HCT116 (cell line): ENCODE measurements at regions not wholly inside any gene's neighbourhood (a gene's known extent, or its start where the extent isn't known, plus 50 kb on each side); places are given as distances from the start of the nearest gene placed in this dataset.
"Not testable (repeated sequence)": the region's sequence is repeated elsewhere in the genome, so short reads cannot be mapped to it uniquely, and the experiment has no call there.

Experiments
- ATAC-seq: fragments of 200-7000 bp; cut with Tn5 transposase; 2 replicates; pipeline ENCODE4 v1.9.1; 2020; ENCODE audit warnings: mild to moderate bottlenecking, moderate library complexity
- BruUV-seq: library from RNA; stranded (reverse); fragments of 400-500 nt; replicated peaks from 2 replicates; lab custom pipeline; 2021; lab: Mats Ljungman, UMichigan
- CTCF ChIA-PET: fragments of 300-600 bp; sonication (Branson Sonifier 250); formaldehyde crosslinking; loops from one replicate; lab custom pipeline; 2021; ENCODE audit warnings: antibody characterized with exemption; lab: Charles Lee
- POLR2A ChIA-PET: fragments of 300-600, 350-600 bp; sonication (Branson Sonifier 250); formaldehyde crosslinking; loops from one replicate; lab custom pipeline; 2021; ENCODE audit warnings: antibody characterized with exemption; lab: Charles Lee
- RAD21 ChIA-PET, 2 experiments: fragments of 300-600 bp; sonication (Branson Sonifier 250); formaldehyde crosslinking; loops; one replicate each; lab custom pipeline; 2023; ENCODE audit warnings: low total read pairs in 2 of 2; ENCODE audit not compliant: uncharacterized antibody in 2 of 2, unreplicated experiment in 2 of 2, low non-redundant PET in 1 of 2; lab: Charles Lee
- DNase-seq: peaks from one replicate; pipeline ENCODE4 v3.0.0-alpha.2; 2010; ENCODE audit warnings: low read depth, low spot score
- H2AFZ ChIP-seq: fragments of 200-600 bp; shearing (Covaris generic), sonication (generic); 2 replicates; pipeline ENCODE4 v1.6.1; 2017; ENCODE audit warnings: low read depth, mixed run types, mixed read lengths, antibody characterized with exemption, low read length; ENCODE audit not compliant: poor library complexity, severe bottlenecking
- H3K27ac ChIP-seq: 2 replicates; pipeline ENCODE4 v1.5.1; 2012; ENCODE audit warnings: low read depth, low read length
- H3K27me3 ChIP-seq: fragments of 200-600 bp; sonication (generic); 2 replicates; pipeline ENCODE4 v1.6.1; 2016; ENCODE audit warnings: mixed run types, low read length, mixed read lengths; ENCODE audit not compliant: insufficient read depth
- H3K36me3 ChIP-seq, 2 experiments: fragments of 200-500 bp in 1 of 2; fragments of 200-600 bp in 1 of 2; sonication (Bioruptor generic) in 1 of 2; sonication (generic) in 1 of 2; 2 replicates each; pipeline versions ENCODE4 v1.5.1 to v1.6.1; 2014 to 2016; ENCODE audit warnings: low read length in 2 of 2, inconsistent platforms in 1 of 2, mixed read lengths in 1 of 2, mixed run types in 1 of 2; ENCODE audit not compliant: insufficient read depth in 2 of 2, control insufficient read depth in 1 of 2
- H3K4me1 ChIP-seq, 2 experiments: fragments of 200-600 bp in 1 of 2; sonication (generic) in 1 of 2; 2 replicates each; pipeline versions ENCODE4 v1.5.1 to v1.6.1; 2012 to 2017; ENCODE audit warnings: low read length in 2 of 2, inconsistent platforms in 1 of 2, mild to moderate bottlenecking in 1 of 2, mixed read lengths in 1 of 2, mixed run types in 1 of 2, moderate library complexity in 1 of 2; ENCODE audit not compliant: insufficient read depth in 2 of 2, control insufficient read depth in 1 of 2
- H3K4me2 ChIP-seq: fragments of 200-600 bp; sonication (generic); 2 replicates; pipeline ENCODE4 v1.6.1; 2017; ENCODE audit warnings: mixed run types, low read length, mixed read lengths
- H3K4me3 ChIP-seq, 2 experiments: fragments of 200-600 bp in 1 of 2; sonication (generic) in 1 of 2; replicated peaks in 1 of 2; 2 replicates each; pipeline ENCODE4 v1.5.1; 2011 to 2016; ENCODE audit warnings: low read length in 2 of 2, control low read depth in 1 of 2, low read depth in 1 of 2, mild to moderate bottlenecking in 1 of 2, mixed read lengths in 1 of 2, mixed run types in 1 of 2
- H3K79me2 ChIP-seq: fragments of 200-600 bp; sonication (generic); 2 replicates; pipeline ENCODE4 v1.6.1; 2017; ENCODE audit warnings: mild to moderate bottlenecking, mixed run types, low read length, moderate library complexity, mixed read lengths; ENCODE audit not compliant: insufficient read depth
- H3K9ac ChIP-seq: fragments of 200-600 bp; sonication (generic); 2 replicates; pipeline ENCODE4 v1.6.1; 2016; ENCODE audit warnings: low read length, mixed read lengths
- H3K9me2 ChIP-seq: fragments of 200-600 bp; sonication (generic), shearing (Covaris generic); 2 replicates; pipeline ENCODE4 v1.6.1; 2017; ENCODE audit warnings: mixed run types, mild to moderate bottlenecking, moderate library complexity; ENCODE audit not compliant: insufficient read depth
- H3K9me3 ChIP-seq, 2 experiments: fragments of 200-500 bp in 1 of 2; fragments of 200-600 bp in 1 of 2; sonication (Bioruptor generic) in 1 of 2; sonication (generic) in 1 of 2; 2 replicates each; pipeline ENCODE4 v1.6.1; 2014 to 2017; ENCODE audit warnings: low read length in 2 of 2, mixed read lengths in 2 of 2, inconsistent platforms in 1 of 2, low read depth in 1 of 2, mild to moderate bottlenecking in 1 of 2, mixed run types in 1 of 2, moderate library complexity in 1 of 2; ENCODE audit not compliant: control insufficient read depth in 1 of 2, insufficient read depth in 1 of 2
- H4K20me1 ChIP-seq: fragments of 200-600 bp; sonication (generic), shearing (Covaris generic); 2 replicates; pipeline ENCODE4 v1.6.1; 2017; ENCODE audit warnings: mixed run types, mild to moderate bottlenecking, moderate library complexity; ENCODE audit not compliant: insufficient read depth
- CBX3 ChIP-seq: IDR thresholded peaks from 2 replicates; pipeline ENCODE4 v1.6.1; 2012; ENCODE audit warnings: low read depth
- CEBPB ChIP-seq: IDR thresholded peaks from 2 replicates; pipeline ENCODE4 v1.6.1; 2012; ENCODE audit warnings: low read depth
- EGR1 ChIP-seq: IDR thresholded peaks from 2 replicates; pipeline ENCODE4 v1.6.1; 2012; ENCODE audit warnings: low read depth
- ELF1 ChIP-seq: IDR thresholded peaks from 2 replicates; pipeline ENCODE4 v1.6.1; 2012; ENCODE audit warnings: low read depth, borderline replicate concordance
- EZH2 ChIP-seq: fragments of 200-600 bp; sonication (generic); IDR thresholded peaks from 2 replicates; pipeline ENCODE4 v1.6.1; 2017; ENCODE audit warnings: antibody characterized with exemption, mixed run types
- EZH2phosphoT487 ChIP-seq: fragments of 200-600 bp; IDR thresholded peaks from 2 replicates; pipeline ENCODE4 v1.6.1; 2018; ENCODE audit warnings: antibody characterized with exemption, borderline replicate concordance
- POLR2A ChIP-seq: IDR thresholded peaks from 2 replicates; pipeline ENCODE4 v1.7.0; 2011; ENCODE audit warnings: borderline replicate concordance; ENCODE audit not compliant: insufficient read depth, insufficient read length; ENCODE audit errors: extremely low read depth
- POLR2AphosphoS5 ChIP-seq: IDR thresholded peaks from 2 replicates; pipeline ENCODE4 v1.6.1; 2011; ENCODE audit warnings: mild to moderate bottlenecking, low read depth, low read length, moderate library complexity
- RAD21 ChIP-seq: IDR thresholded peaks from 2 replicates; pipeline ENCODE4 v1.6.1; 2012; ENCODE audit warnings: low read depth, mild to moderate bottlenecking
- SP1 ChIP-seq: IDR thresholded peaks from 2 replicates; pipeline ENCODE4 v1.6.1; 2012; ENCODE audit warnings: low read depth
- TCF7L2 ChIP-seq: IDR thresholded peaks from 2 replicates; pipeline ENCODE4 v1.7.0; 2011; ENCODE audit warnings: borderline replicate concordance, inconsistent platforms; ENCODE audit not compliant: insufficient read depth, insufficient read length; ENCODE audit errors: extremely low read depth
- ZFX ChIP-seq: fragments of 450-650 bp; IDR thresholded peaks from 2 replicates; pipeline ENCODE4 v1.6.1; 2017
- ZNF274 ChIP-seq: fragments of 200-500 bp; sonication (Bioruptor generic); IDR thresholded peaks from 2 replicates; pipeline ENCODE4 v1.6.1; 2014; ENCODE audit warnings: mild to moderate bottlenecking, low read depth, low read length, inconsistent platforms
- intact Hi-C: fragments of 100-400 bp; cut with micrococcal nuclease; formaldehyde crosslinking; loops from 2 replicates; pipeline ENCODE4 v1.10.0; 2022
- TF ChIP-seq, protein P1 (sequence below): IDR thresholded peaks from 2 replicates; pipeline ENCODE4 v1.6.1; 2011; ENCODE audit warnings: mild to moderate bottlenecking, low read length, moderate library complexity; ENCODE audit not compliant: insufficient replicate concordance; ENCODE audit errors: extremely low read depth
- TF ChIP-seq, protein P2 (sequence below): IDR thresholded peaks from 2 replicates; pipeline ENCODE4 v1.6.1; 2012

DNA sequence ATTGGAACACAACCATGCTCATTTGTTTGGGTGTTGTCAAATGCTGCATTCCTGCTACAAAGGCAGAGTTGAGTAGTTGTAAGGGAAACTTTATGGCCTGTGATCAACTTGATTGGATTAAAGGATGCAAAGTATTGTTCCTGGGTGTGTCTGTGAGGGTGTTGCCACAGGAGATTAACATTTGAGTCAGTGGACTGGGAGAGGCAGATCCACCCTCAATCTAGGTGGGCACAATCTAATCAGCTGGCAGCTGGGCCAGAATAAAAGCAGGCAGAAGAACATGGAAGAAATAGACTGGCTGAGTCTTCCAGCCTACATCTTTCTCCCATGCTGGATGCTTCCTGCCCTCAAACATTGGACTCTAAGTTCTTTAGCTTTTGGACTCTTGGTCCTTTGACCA, 145.6 kb upstream of the LMCD1 start:
- H3K79me2 ChIP-seq, BruUV-seq, H3K9me3 ChIP-seq, RAD21 ChIA-PET, H3K27ac ChIP-seq, H3K36me3 ChIP-seq, ATAC-seq, POLR2A ChIA-PET, H3K4me1 ChIP-seq, H3K4me3 ChIP-seq, H3K9me2 ChIP-seq, H3K9ac ChIP-seq, H3K27me3 ChIP-seq, CTCF ChIA-PET, intact Hi-C loops, H2AFZ ChIP-seq, DNase-seq, H3K4me2 ChIP-seq, H4K20me1 ChIP-seq: not testable (repeated sequence)

DNA sequence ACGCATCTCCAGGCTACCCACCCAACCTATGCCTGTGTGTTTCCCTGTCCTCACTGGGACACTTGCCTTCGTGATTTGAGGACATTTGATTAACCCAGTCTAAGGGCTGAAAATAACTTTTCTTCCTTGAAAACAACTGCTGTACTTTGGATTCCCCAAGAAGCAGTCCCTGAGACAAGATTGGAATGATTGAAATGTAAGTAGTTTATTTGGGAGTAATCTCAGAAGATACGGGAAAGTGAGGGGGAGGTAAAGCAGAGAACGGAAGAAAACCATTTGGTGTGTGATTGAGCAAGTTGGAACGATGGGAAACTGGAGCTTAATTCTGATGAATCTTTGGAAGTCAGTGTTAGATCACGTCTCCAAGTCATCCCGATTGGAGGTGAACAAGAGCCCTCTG, 143.8 kb upstream of the LMCD1 start:
- H3K9me3 ChIP-seq, result no peaks in the 10 kb centered on the region
- no peak overlapping the region for H3K27ac ChIP-seq
- no peaks in the 10 kb centered on the region for H3K79me2 ChIP-seq
- RAD21 ChIA-PET, result no interaction called here
- DNase-seq (no peak), ATAC-seq (no peak)
- no peak overlapping the region for H3K4me2 ChIP-seq
- intact Hi-C loops, result no loop called here
- H4K20me1 ChIP-seq, result no peaks in the 10 kb centered on the region
- no peak overlapping the region for H3K4me3 ChIP-seq
- CTCF ChIA-PET, result no interaction called here
- no peak overlapping the region for H2AFZ ChIP-seq
- TF ChIP-seq ELF1 (no peak), POLR2AphosphoS5 (no peak), CBX3 (no peak), ZFX (no peak), SP1 (no peak), CEBPB (no peak), EGR1 (no peak), EZH2phosphoT487 (no peak), ZNF274 (no peak), RAD21 (no peak), POLR2A (no peak), TCF7L2 (no peak), EZH2 (no peak)
- TF ChIP-seq, protein P1, sequence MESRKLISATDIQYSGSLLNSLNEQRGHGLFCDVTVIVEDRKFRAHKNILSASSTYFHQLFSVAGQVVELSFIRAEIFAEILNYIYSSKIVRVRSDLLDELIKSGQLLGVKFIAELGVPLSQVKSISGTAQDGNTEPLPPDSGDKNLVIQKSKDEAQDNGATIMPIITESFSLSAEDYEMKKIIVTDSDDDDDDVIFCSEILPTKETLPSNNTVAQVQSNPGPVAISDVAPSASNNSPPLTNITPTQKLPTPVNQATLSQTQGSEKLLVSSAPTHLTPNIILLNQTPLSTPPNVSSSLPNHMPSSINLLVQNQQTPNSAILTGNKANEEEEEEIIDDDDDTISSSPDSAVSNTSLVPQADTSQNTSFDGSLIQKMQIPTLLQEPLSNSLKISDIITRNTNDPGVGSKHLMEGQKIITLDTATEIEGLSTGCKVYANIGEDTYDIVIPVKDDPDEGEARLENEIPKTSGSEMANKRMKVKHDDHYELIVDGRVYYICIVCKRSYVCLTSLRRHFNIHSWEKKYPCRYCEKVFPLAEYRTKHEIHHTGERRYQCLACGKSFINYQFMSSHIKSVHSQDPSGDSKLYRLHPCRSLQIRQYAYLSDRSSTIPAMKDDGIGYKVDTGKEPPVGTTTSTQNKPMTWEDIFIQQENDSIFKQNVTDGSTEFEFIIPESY, result no peak
- TF ChIP-seq, protein P2, sequence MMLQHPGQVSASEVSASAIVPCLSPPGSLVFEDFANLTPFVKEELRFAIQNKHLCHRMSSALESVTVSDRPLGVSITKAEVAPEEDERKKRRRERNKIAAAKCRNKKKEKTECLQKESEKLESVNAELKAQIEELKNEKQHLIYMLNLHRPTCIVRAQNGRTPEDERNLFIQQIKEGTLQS, result no peak
- peaks cover 2% of the 10 kb centered on the region; the same call in 1 of the 2 replicates for H3K27me3 ChIP-seq
- no peaks in the 10 kb centered on the region for H3K36me3 ChIP-seq
- no peak overlapping the region for H3K9ac ChIP-seq
- no TSS peak for BruUV-seq
- no peaks in the 10 kb centered on the region for H3K4me1 ChIP-seq
- H3K9me2 ChIP-seq, result no peaks in the 10 kb centered on the region
- POLR2A ChIA-PET, result no interaction called here
